ENCODE measurements at regions not wholly inside any gene's neighbourhood (a gene's known extent, or its start where the extent isn't known, plus 50 kb on each side); places are given as distances from the start of the nearest gene placed in this dataset.

- Histone ChIP-seq H3K9me3 (ENCODE audit: low read length) (no peaks in the 10 kb centered on the region), H3K27ac (ENCODE audit: low read depth, low read length, poor library complexity, severe bottlenecking) (no peak overlapping the region), H3K4me1 (ENCODE audit: insufficient read depth, low read length, poor library complexity, severe bottlenecking) (no peaks in the 10 kb centered on the region), H3K9me2 (ENCODE audit: insufficient read depth, low read length) (no peaks in the 10 kb centered on the region), H3K36me3 (ENCODE audit: insufficient read depth, low read length) (no peaks in the 10 kb centered on the region), H2AFZ (ENCODE audit: low read length) (no peak overlapping the region), H3K79me2 (ENCODE audit: insufficient read depth, low read depth, low read length) (no peaks in the 10 kb centered on the region), H3K4me3 (ENCODE audit: low read depth, low read length, poor library complexity, severe bottlenecking) (no peak overlapping the region), H3K4me2 (ENCODE audit: low read length) (no peak overlapping the region), H4K20me1 (ENCODE audit: insufficient read depth, low read length) (no peaks in the 10 kb centered on the region)
- no peak for DNase-seq (ENCODE audit: low spot score)
- BruUV-seq (replicated peaks) = no TSS peak
- POLR2A ChIA-PET = interaction anchor here (0.6 kb wide), 1 partner anchor 650 kb away, joined by 3 read pairs; no protein-coding TSS in a partner anchor
- TF ChIP-seq EZH2phosphoT487 (IDR thresholded peaks at IDR 0.05; ENCODE audit: borderline replicate concordance, low read depth, low read length) (no peak), CTCF (conservative IDR thresholded peaks at IDR 0.05; ENCODE audit: low read length) (no peak)
- intact Hi-C loops (cut with micrococcal nuclease; ENCODE audit: unreplicated experiment) = no loop called here
- CTCF ChIA-PET (ENCODE audit: unreplicated experiment) = no interaction called here
Observed at GRCh38 chr3:99549957-99550603, 88.3 kb upstream of the COL8A1 start.

- no peak overlapping the region for H3K27ac ChIP-seq (ENCODE audit: low read depth, low read length, poor library complexity, severe bottlenecking)
- no peaks in the 10 kb centered on the region for H3K4me1 ChIP-seq (ENCODE audit: insufficient read depth, low read length, poor library complexity, severe bottlenecking)
- CTCF ChIA-PET (ENCODE audit: unreplicated experiment) = no interaction called here
- no peak for DNase-seq (ENCODE audit: low spot score)
- no peak overlapping the region for H3K4me2 ChIP-seq (ENCODE audit: low read length)
- no peak overlapping the region for H3K4me3 ChIP-seq (ENCODE audit: low read depth, low read length, poor library complexity, severe bottlenecking)
- no peak overlapping the region for H2AFZ ChIP-seq (ENCODE audit: low read length)
- intact Hi-C loops (cut with micrococcal nuclease; ENCODE audit: unreplicated experiment) = no loop called here
- H3K36me3 ChIP-seq (ENCODE audit: insufficient read depth, low read length) = no peaks in the 10 kb centered on the region
- POLR2A ChIA-PET = interaction anchor here (0.6 kb wide), 1 partner anchor 649 kb away, joined by 3 read pairs; no protein-coding TSS in a partner anchor
- BruUV-seq (replicated peaks) = no TSS peak
- H3K9me3 ChIP-seq (ENCODE audit: low read length) = no peaks in the 10 kb centered on the region
- H3K9me2 ChIP-seq (ENCODE audit: insufficient read depth, low read length) = no peaks in the 10 kb centered on the region
- no peaks in the 10 kb centered on the region for H3K79me2 ChIP-seq (ENCODE audit: insufficient read depth, low read depth, low read length)
- no peak for TF ChIP-seq CTCF (conservative IDR thresholded peaks at IDR 0.05; ENCODE audit: low read length)
- no peak for TF ChIP-seq EZH2phosphoT487 (IDR thresholded peaks at IDR 0.05; ENCODE audit: borderline replicate concordance, low read depth, low read length)
- no peaks in the 10 kb centered on the region for H4K20me1 ChIP-seq (ENCODE audit: insufficient read depth, low read length)
Observed at GRCh38 chr3:99549220-99549619, 89.2 kb upstream of the COL8A1 start.

- CTCF ChIA-PET (ENCODE audit: unreplicated experiment) = no interaction called here
- no peaks in the 10 kb centered on the region for H3K4me1 ChIP-seq (ENCODE audit: insufficient read depth, low read length, poor library complexity, severe bottlenecking)
- no peaks in the 10 kb centered on the region for H3K9me3 ChIP-seq (ENCODE audit: low read length)
- no TSS peak for BruUV-seq (replicated peaks)
- no peak overlapping the region for H3K27ac ChIP-seq (ENCODE audit: low read depth, low read length, poor library complexity, severe bottlenecking)
- no peaks in the 10 kb centered on the region for H3K36me3 ChIP-seq (ENCODE audit: insufficient read depth, low read length)
- H3K9me2 ChIP-seq (ENCODE audit: insufficient read depth, low read length) = no peaks in the 10 kb centered on the region
- H3K79me2 ChIP-seq (ENCODE audit: insufficient read depth, low read depth, low read length) = no peaks in the 10 kb centered on the region
- DNase-seq (ENCODE audit: low spot score) = no peak
- H3K4me2 ChIP-seq (ENCODE audit: low read length) = no peak overlapping the region
- H2AFZ ChIP-seq (ENCODE audit: low read length) = no peak overlapping the region
- POLR2A ChIA-PET = no interaction called here
- TF ChIP-seq EZH2phosphoT487 (IDR thresholded peaks at IDR 0.05; ENCODE audit: borderline replicate concordance, low read depth, low read length) = no peak
- no peak for TF ChIP-seq CTCF (conservative IDR thresholded peaks at IDR 0.05; ENCODE audit: low read length)
- no peaks in the 10 kb centered on the region for H4K20me1 ChIP-seq (ENCODE audit: insufficient read depth, low read length)
- H3K4me3 ChIP-seq (ENCODE audit: low read depth, low read length, poor library complexity, severe bottlenecking) = no peak overlapping the region
- intact Hi-C loops (cut with micrococcal nuclease; ENCODE audit: unreplicated experiment) = no loop called here
Observed at GRCh38 chr3:99548674-99549073, 89.7 kb upstream of the COL8A1 start.
